NCI-H2107 treated with DMSO at 0.1 percent for 48 hours (cell line): ENCODE measurements at regions not wholly inside any gene's neighbourhood (a gene's known extent, or its start where the extent isn't known, plus 50 kb on each side); places are given as distances from the start of the nearest gene placed in this dataset.

Experiments
- DNase-seq: peaks from one replicate; lab custom pipeline; 2025; ENCODE audit not compliant: unreplicated experiment; lab: John Stamatoyannopoulos, UW

GRCh38 chr4:178712486-178712885 is 1270.2 kb upstream of the AGA start:
- DNase-seq: no peak

GRCh38 chr4:178738026-178738425 is 1295.8 kb upstream of the AGA start:
- no peak for DNase-seq

GRCh38 chr4:178745203-178745602 is 1303.0 kb upstream of the AGA start:
- DNase-seq: no peak

GRCh38 chr4:178752954-178753525 is 1310.8 kb upstream of the AGA start:
- DNase-seq: no peak

- DNase-seq: no peak
Observed at GRCh38 chr4:178778496-178778895, 1336.3 kb upstream of the AGA start.

GRCh38 chr4:178781779-178782178 is 1339.5 kb upstream of the AGA start:
- DNase-seq: no peak

- DNase-seq: no peak
Observed at GRCh38 chr4:178784491-178784890, 1342.3 kb upstream of the AGA start.

- DNase-seq: no peak
Observed at GRCh38 chr4:178789279-178789678, 1347.0 kb upstream of the AGA start.

GRCh38 chr4:178799204-178799603 is 1357.0 kb upstream of the AGA start:
- no peak for DNase-seq

GRCh38 chr4:178808106-178808505 is 1365.9 kb upstream of the AGA start:
- DNase-seq: no peak

- DNase-seq: no peak
Observed at GRCh38 chr4:178809921-178810320, 1367.7 kb upstream of the AGA start.

GRCh38 chr4:178811356-178811755 is 1369.1 kb upstream of the AGA start:
- DNase-seq: no peak

GRCh38 chr4:178812866-178813265 is 1370.6 kb upstream of the AGA start:
- DNase-seq: no peak

- DNase-seq: no peak
Observed at GRCh38 chr4:178814908-178815307, 1372.7 kb upstream of the AGA start.

- DNase-seq: no peak
Observed at GRCh38 chr4:178823673-178824295, 1381.5 kb upstream of the AGA start.

GRCh38 chr4:178836865-178837264 is 1394.6 kb upstream of the AGA start:
- no peak for DNase-seq

GRCh38 chr4:178838776-178839175 is 1396.5 kb upstream of the AGA start:
- no peak for DNase-seq

- DNase-seq: no peak
Observed at GRCh38 chr4:178856139-178856800, 1414.0 kb upstream of the AGA start.

GRCh38 chr4:178871476-178871875 is 1429.2 kb upstream of the AGA start:
- no peak for DNase-seq

GRCh38 chr4:178881937-178882336 is 1439.7 kb upstream of the AGA start:
- DNase-seq: no peak

GRCh38 chr4:178894126-178894525 is 1451.9 kb upstream of the AGA start:
- DNase-seq: no peak

GRCh38 chr4:178899084-178899483 is 1456.8 kb upstream of the AGA start:
- DNase-seq: no peak

- no peak for DNase-seq
Observed at GRCh38 chr4:178917756-178918155, 1475.5 kb upstream of the AGA start.
